ENCODE measurements at regions not wholly inside any gene's neighbourhood (a gene's known extent, or its start where the extent isn't known, plus 50 kb on each side); places are given as distances from the start of the nearest gene placed in this dataset.

DNA sequence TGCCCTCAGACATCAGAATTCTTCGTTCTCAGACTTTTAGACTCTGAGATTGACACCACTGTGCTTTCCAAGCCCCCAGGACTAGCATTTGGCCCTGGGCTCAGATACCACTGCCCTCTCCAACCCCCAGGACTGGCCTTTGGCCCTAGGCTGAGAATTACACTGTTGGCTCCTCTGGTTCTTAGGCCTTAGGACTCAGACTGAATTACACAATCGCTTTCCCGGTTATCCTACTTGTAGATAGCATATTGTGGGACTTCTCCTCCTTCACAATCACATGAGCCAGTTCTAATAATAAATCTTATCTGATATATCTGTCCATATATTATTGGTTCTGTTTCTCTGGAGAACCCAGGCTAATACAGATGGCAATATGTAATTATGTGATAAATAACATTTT lies 1725.5 kb downstream of the GRIK2 start:
- no peak for TF ChIP-seq CTCF (IDR thresholded peaks at IDR 0.05; ENCODE audit: insufficient read depth, low read length, poor library complexity, severe bottlenecking)
- TF ChIP-seq EZH2phosphoT487 (conservative IDR thresholded peaks at IDR 0.05; ENCODE audit: low read length) = no peak
